NCI-H146 (cell line): ENCODE measurements at regions not wholly inside any gene's neighbourhood (a gene's known extent, or its start where the extent isn't known, plus 50 kb on each side); places are given as distances from the start of the nearest gene placed in this dataset.

Experiments
- DNase-seq: peaks from one replicate; lab custom pipeline; 2025; lab: John Stamatoyannopoulos, UW

- no peak for DNase-seq
Observed at GRCh38 chrX:42619068-42619467, 158.9 kb downstream of the PPP1R2C start.

GRCh38 chrX:42616981-42617380, 161.0 kb downstream of the PPP1R2C start:
- DNase-seq = no peak

DNA sequence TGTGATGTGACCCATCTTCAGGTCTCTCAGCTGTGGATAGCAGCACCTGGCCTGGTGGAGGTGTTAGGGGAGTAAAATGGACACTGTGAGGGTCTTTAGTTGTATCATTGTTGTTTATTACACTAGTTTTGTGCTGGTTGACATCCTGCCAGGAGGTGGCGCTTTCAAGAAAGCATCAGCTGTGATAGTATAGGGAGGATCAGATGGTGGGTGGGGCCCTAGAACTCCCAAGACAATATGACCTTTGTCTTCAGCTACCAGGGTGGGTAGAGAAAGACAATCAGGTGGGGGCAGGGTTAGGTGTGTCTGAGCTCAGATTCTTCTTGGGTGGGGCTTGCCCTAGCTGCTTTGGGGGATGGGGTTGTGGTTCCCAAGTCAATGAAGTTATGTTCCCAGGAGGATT, 162.8 kb downstream of the PPP1R2C start:
- DNase-seq = no peak

DNA sequence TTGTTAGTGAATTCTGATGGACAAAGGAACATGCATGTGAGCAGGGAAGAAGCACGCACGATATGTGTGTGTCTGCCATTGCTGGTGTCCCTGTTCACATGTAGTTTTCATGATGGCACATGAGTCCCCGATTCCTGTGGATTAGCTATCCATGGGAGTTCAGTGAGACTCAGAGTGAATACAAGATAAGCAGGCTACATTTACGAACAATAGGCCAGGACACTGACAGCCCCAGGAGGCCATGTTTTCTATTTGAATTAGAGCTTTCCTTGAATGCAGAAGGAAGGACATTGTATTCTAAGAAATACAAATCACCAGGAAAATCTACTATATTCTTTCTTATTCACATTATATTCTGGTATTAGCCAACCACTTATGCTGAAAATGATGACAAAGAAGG, 171.4 kb downstream of the PPP1R2C start:
- no peak for DNase-seq

GRCh38 chrX:42604302-42604701, 173.7 kb downstream of the PPP1R2C start:
- no peak for DNase-seq

- DNase-seq = no peak
Observed at GRCh38 chrX:42603016-42603415, 174.9 kb downstream of the PPP1R2C start.

GRCh38 chrX:42602566-42602965, 175.4 kb downstream of the PPP1R2C start:
- no peak for DNase-seq

- DNase-seq = no peak
Observed at GRCh38 chrX:42602136-42602535, 175.8 kb downstream of the PPP1R2C start.

DNA sequence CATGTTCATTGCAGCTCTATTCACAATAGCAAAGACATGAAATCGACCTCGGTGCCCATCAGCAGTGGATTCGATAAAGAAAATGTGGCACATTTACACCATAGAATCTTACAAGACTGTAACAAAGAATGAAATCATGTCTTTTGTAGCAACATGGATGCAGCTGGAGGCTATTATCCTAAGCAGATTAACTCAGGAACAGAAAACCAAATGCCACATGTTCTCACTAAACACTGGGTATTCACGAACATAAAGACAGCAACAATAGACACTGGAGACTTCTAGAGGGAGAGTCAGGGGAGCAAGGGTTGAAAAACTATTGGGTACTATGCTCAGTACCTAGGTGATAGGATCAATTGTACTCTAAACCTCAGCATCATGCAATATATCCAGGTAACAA, 180.5 kb downstream of the PPP1R2C start:
- no peak for DNase-seq

GRCh38 chrX:42585842-42586621, 191.9 kb downstream of the PPP1R2C start:
- DNase-seq = no peak

DNA sequence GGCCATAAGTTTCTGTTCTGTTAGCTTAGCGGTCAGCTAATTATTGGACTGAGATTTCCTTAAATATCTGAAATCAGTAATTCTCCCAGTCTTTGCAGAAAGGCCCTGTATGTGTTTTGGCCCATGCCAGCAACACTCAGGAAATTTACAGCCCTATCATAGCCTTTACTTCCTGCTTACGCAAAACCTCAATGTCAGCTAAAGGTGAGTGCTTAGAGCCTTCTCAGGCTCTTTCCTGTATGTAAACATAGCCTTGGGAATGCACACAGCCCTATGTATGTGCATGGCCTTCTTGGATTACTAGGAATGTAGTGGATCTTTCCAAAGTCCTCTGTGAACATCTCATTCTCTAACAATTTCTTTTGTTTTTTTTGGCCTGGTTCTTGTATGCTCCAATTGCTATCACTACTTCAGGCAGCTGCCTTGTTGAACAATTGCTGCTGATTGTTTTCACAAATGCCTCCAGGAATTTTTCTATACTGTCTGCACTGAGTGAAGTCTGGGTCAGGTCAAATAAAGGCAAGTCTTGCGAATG, 200.0 kb downstream of the PPP1R2C start:
- no peak for DNase-seq

DNA sequence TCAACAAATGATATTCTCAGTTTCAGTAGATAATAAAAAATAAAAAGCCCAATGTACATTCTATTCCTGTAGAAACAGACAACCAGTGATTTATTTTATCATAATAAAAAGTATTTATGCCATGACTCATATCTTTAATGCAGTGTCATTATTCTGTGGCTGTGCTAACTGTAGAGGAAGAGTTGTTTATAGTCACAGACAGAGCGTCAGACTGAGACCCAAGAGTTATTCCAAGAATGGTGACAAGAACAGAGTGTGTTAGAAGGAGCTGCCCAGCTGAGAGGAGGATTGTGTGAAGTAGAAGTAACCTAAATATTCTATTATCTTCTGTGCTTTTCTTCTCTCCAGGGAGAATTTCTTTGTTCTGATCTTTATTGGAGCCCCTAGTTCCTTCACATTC, 210.7 kb downstream of the PPP1R2C start:
- DNase-seq = no peak

GRCh38 chrX:42565739-42566138, 212.2 kb downstream of the PPP1R2C start:
- no peak for DNase-seq

GRCh38 chrX:42546800-42547199, 231.2 kb downstream of the PPP1R2C start:
- no peak for DNase-seq

GRCh38 chrX:42544883-42545282, 233.1 kb downstream of the PPP1R2C start:
- DNase-seq = no peak

- DNase-seq = no peak
Observed at GRCh38 chrX:42541554-42541953, 236.4 kb downstream of the PPP1R2C start.

DNA sequence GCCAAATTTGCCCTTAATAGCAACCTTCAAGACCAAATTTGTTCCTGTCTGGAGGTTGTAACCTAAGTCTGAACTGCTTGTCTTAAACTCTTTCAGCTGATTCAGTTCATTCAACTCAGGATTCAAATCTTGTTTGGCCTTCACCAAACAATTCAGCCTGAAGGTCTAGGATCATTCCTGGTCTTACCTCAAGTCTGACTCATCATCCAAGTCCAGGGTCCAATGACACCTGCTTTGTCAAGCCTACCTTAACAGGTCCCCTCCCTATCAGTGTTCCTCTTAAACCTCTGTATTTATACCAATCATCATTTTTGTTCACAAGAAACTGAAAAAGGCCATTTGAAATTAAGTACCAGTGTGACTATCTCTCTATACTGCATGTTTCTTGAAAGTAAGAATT, 237.8 kb downstream of the PPP1R2C start:
- DNase-seq = no peak

DNA sequence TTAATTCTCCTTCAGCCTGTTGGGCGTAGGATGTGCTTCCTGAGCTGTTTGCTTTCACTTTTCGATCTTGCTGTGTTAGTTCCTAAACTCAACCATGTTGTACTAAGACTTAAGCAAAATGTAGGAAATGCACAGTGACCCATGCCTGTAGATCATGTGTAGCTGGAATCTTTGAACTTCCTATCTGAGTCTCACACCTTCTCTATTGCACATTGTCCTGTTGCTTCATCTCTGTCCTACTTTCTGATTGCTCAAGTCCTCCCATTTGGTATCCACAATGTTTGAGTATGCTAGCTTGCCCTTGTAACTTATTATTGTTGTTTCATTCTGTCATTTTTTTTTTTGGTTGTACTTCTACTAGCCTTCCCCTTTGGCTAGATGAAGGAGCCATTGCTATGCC, 239.6 kb downstream of the PPP1R2C start:
- DNase-seq = no peak

DNA sequence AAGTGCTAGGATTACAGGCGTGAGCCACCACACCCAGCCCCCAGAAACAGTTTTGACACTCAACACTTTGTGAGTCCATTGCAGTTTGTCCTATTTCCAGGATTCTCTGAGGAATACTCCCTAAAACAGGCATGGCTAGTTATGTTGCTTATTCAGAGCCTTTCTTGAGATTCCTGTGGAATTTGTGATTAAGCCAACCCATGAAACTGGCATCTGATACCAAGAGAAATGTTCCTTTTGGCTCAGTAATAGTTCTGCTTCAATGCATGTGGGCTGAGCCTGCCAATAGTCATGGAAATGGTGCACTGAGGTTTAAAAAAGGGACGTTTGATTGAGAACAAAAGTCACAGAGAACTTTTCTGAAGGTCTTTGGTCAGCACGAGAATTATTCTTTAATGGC, 241.7 kb downstream of the PPP1R2C start:
- no peak for DNase-seq

DNA sequence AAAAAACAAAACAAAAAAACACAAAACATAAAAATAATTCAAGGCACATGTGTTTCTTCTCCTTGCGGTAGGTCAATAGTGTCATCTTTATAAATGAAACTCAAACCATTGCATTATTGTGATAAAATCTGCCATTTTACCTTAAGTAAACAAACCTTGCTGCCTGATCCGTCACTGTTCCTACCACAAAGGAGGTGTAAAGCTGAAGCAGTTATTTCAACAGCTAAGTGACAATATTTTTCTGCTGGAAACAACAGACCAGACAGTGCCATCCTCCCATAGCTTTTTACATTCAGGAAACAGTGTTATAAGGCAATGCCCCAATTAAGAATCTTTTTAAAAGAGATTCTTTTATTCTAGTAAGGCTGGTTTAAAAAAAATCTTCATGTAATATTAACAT, 242.7 kb downstream of the PPP1R2C start:
- DNase-seq = no peak

DNA sequence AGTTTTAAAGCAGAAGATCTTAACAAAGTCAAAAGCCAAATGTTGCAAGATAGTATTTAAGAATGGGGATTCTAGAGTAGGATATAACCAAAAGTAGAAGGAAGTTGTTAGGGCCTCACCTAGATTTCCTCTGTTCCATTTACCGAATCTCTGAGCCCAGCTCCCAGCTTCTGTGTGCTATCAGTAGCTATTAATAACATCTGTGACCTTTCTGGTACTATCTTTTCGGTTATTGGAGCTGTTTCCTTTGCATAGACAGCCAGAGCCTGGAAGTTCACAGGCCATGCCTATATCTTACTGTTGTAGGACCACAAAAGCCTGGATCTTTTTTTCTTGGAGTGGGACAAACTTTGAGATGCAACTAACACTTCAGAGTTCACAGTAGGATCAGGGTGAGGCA, 244.2 kb downstream of the PPP1R2C start:
- DNase-seq = no peak

DNA sequence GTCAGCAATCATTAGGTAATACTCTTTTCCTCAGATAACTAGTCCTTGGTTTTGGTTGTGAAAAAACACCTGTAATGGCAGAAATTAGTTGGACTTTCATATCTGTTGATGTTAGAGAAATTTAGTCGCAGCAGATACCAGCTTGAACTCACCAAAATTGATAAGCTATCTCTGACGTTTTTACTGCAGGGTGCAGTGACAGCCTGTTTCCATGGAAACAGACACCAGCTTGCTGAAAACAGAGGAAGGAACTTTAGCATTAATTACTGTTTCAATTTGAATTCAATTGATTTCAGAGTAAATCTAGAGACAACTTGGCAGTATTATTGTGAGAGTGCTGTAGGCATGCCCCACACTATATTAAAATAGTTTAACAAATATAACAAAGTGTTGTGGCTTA, 246.5 kb downstream of the PPP1R2C start:
- no peak for DNase-seq

DNA sequence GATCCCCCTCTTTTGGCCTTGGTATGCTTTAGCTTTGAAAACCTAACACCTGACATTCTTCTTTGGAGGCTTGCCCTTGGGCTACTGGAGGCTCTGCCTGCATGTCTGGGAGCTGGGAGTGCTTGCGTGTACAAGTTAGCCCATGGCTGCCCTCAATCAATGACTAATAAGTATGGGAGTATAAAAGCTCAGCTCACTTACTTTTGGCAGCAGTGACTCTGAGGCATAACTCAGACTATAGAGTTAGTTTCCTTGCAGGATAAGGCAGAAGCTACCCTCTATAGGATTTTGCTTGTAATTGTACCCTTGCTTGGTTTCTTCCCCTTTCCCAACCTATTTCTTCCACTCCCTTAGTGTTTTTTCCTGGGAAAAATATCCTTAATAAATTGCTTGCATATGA, 247.9 kb downstream of the PPP1R2C start:
- DNase-seq = no peak

GRCh38 chrX:42524379-42524778, 253.6 kb downstream of the PPP1R2C start:
- DNase-seq = no peak
